Endothelial cell of umbilical vein (primary cell): ENCODE measurements at regions not wholly inside any gene's neighbourhood (a gene's known extent, or its start where the extent isn't known, plus 50 kb on each side); places are given as distances from the start of the nearest gene placed in this dataset.

ENCODE experiments used
- BruUV-seq: library from RNA; stranded (reverse); fragments of 400-500 nt; replicated peaks from 2 replicates; lab custom pipeline; 2021; lab: Mats Ljungman, UMichigan
- CTCF ChIA-PET: fragments of 300-600, 350-600 bp; sonication (Branson Sonifier 250); formaldehyde crosslinking; loops from one replicate; lab custom pipeline; 2021; ENCODE audit warnings: antibody characterized with exemption, inconsistent platforms; lab: Charles Lee
- POLR2A ChIA-PET: fragments of 300-600, 350-600 bp; sonication (Branson Sonifier 250); formaldehyde crosslinking; loops from one replicate; lab custom pipeline; 2021; ENCODE audit warnings: antibody characterized with exemption, inconsistent platforms; lab: Charles Lee
- DNase-seq: peaks from one replicate; pipeline ENCODE4 v3.0.0-alpha.2; 2011; ENCODE audit warnings: low read depth, low spot score
- FAIRE-seq: peaks from 2 replicates; lab custom pipeline; 2011; peaks lifted over from hg19 to GRCh38; lab: Jason Lieb, UNC
- H2AFZ ChIP-seq: 2 replicates; pipeline ENCODE4 v1.6.0; 2012; ENCODE audit warnings: low read depth, low read length, control low read depth, inconsistent platforms
- H3K27ac ChIP-seq: 2 replicates; pipeline ENCODE4 v1.5.1; 2011; ENCODE audit warnings: low read depth, mild to moderate bottlenecking, control low read depth, low read length, moderate library complexity; ENCODE audit not compliant: insufficient read depth
- H3K27me3 ChIP-seq, 2 experiments: 2 replicates each; pipeline versions ENCODE4 v1.6.0 to v1.6.1; 2011; ENCODE audit warnings: low read length in 2 of 2, mixed read lengths in 1 of 2; ENCODE audit not compliant: control insufficient read depth in 2 of 2, insufficient read depth in 2 of 2
- H3K36me3 ChIP-seq, 2 experiments: 2 replicates in 1 of 2; 3 replicates in 1 of 2; pipeline ENCODE4 v1.5.1; 2011; ENCODE audit warnings: low read length in 2 of 2, mild to moderate bottlenecking in 1 of 2, moderate library complexity in 1 of 2; ENCODE audit not compliant: control insufficient read depth in 2 of 2, insufficient read depth in 2 of 2; ENCODE audit errors: extremely low read depth in 1 of 2
- H3K4me1 ChIP-seq: 3 replicates; pipeline ENCODE4 v1.5.1; 2011; ENCODE audit warnings: mild to moderate bottlenecking, low read length; ENCODE audit not compliant: control insufficient read depth, insufficient read depth; ENCODE audit errors: extremely low read depth
- H3K4me2 ChIP-seq: 2 replicates; pipeline ENCODE4 v1.6.1; 2011; ENCODE audit warnings: low read length, control low read depth, mixed read lengths; ENCODE audit not compliant: insufficient read depth
- H3K4me3 ChIP-seq, 3 experiments: fragments of 200-600 bp in 1 of 3; sonication (generic), shearing (Covaris generic) in 1 of 3; replicated peaks in 1 of 3; 2 replicates each; pipeline ENCODE4 v1.5.1; 2011 to 2016; ENCODE audit warnings: control low read depth in 3 of 3, low read length in 3 of 3, mild to moderate bottlenecking in 2 of 3, inconsistent platforms in 1 of 3, low read depth in 1 of 3, moderate library complexity in 1 of 3; ENCODE audit not compliant: insufficient read depth in 1 of 3
- H3K79me2 ChIP-seq: 2 replicates; pipeline ENCODE4 v1.6.0; 2012; ENCODE audit warnings: low read length, inconsistent platforms; ENCODE audit not compliant: control insufficient read depth, insufficient read depth
- H3K9ac ChIP-seq: replicated peaks from 2 replicates; pipeline ENCODE3; 2011; ENCODE audit warnings: low read length, control low read depth; ENCODE audit not compliant: insufficient read depth; ENCODE audit errors: extremely low read depth
- H3K9me1 ChIP-seq: replicated peaks from 3 replicates; pipeline ENCODE4 v1.6.0; 2011; ENCODE audit warnings: mild to moderate bottlenecking, low read length; ENCODE audit not compliant: control insufficient read depth, insufficient read depth; ENCODE audit errors: extremely low read depth
- H3K9me3 ChIP-seq: replicated peaks from 2 replicates; pipeline ENCODE4 v1.5.1; 2012; ENCODE audit warnings: low read length, inconsistent platforms; ENCODE audit not compliant: control insufficient read depth, insufficient read depth
- H4K20me1 ChIP-seq: replicated peaks from 2 replicates; pipeline ENCODE3; 2011; ENCODE audit warnings: mild to moderate bottlenecking, low read length; ENCODE audit not compliant: control insufficient read depth, insufficient read depth; ENCODE audit errors: extremely low read depth
- CTCF ChIP-seq, 2 donors: IDR thresholded peaks; 1 replicate in 1 of 2; 2 replicates in 1 of 2; pipeline ENCODE4 v1.5.1; 2011; ENCODE audit warnings: low read length in 2 of 2, mild to moderate bottlenecking in 2 of 2, moderate library complexity in 2 of 2, control low read depth in 1 of 2, inconsistent platforms in 1 of 2, low read depth in 1 of 2; ENCODE audit not compliant: insufficient read depth in 1 of 2; ENCODE audit errors: extremely low read depth in 1 of 2
- EZH2 ChIP-seq: IDR thresholded peaks from 2 replicates; pipeline ENCODE4 v1.6.1; 2012; ENCODE audit warnings: borderline replicate concordance, low read depth, mild to moderate bottlenecking, moderate library complexity, low read length, inconsistent platforms; ENCODE audit not compliant: severe bottlenecking
- FOS ChIP-seq: IDR thresholded peaks from 2 replicates; pipeline ENCODE4 v1.6.1; 2011; ENCODE audit warnings: mild to moderate bottlenecking, low read length, moderate library complexity, borderline replicate concordance; ENCODE audit not compliant: insufficient read depth
- GATA2 ChIP-seq: IDR thresholded peaks from 2 replicates; pipeline ENCODE4 v1.7.0; 2011; ENCODE audit warnings: low read depth, mild to moderate bottlenecking, moderate library complexity, mixed read lengths, low read length; ENCODE audit not compliant: insufficient read length, insufficient read depth
- JUN ChIP-seq: IDR thresholded peaks from 2 replicates; pipeline ENCODE4 v1.6.1; 2011; ENCODE audit warnings: borderline replicate concordance, low read depth; ENCODE audit not compliant: insufficient read length, insufficient read depth
- MYC ChIP-seq: IDR thresholded peaks from one replicate; pipeline ENCODE4 v1.6.1; 2011; ENCODE audit warnings: mild to moderate bottlenecking, low read depth, low read length
- POLR2A ChIP-seq: IDR thresholded peaks from 2 replicates; pipeline ENCODE4 v1.6.1; 2012; ENCODE audit warnings: low read depth, mild to moderate bottlenecking, control low read depth, low read length
- POLR2AphosphoS5 ChIP-seq: IDR thresholded peaks from 2 replicates; pipeline ENCODE4 v1.6.1; 2012; ENCODE audit warnings: low read depth, mild to moderate bottlenecking, control low read depth, low read length, moderate library complexity; ENCODE audit not compliant: insufficient read depth
- dilution Hi-C: fragments of 300-500 bp; cut with MboI; formaldehyde crosslinking; loops from one replicate; pipeline ENCODE4 v1.15.0; 2019; ENCODE audit warnings: low sequenced_read_pairs; ENCODE audit not compliant: extremely low pct_ligation_motif_present
- intact Hi-C: fragments of 100-400 bp; cut with micrococcal nuclease; formaldehyde crosslinking; loops from one replicate; pipeline ENCODE4 v1.10.0; 2022
- TF ChIP-seq, protein P1 (sequence below): IDR thresholded peaks from 2 replicates; pipeline ENCODE4 v1.6.1; 2011; ENCODE audit not compliant: insufficient read depth, insufficient read length

- Histone ChIP-seq H3K36me3 (no peaks in the 10 kb centered on the region), H3K4me3 (no peak overlapping the region), H3K9ac (no peak overlapping the region), H3K4me1 (no peaks in the 10 kb centered on the region), H2AFZ (no peak overlapping the region), H3K9me1 (no peaks in the 10 kb centered on the region), H3K9me3 (no peaks in the 10 kb centered on the region), H3K4me2 (no peak overlapping the region), H3K27me3 (peaks cover 0 to 3% of the 10 kb centered on the region in 2 experiments), H3K79me2 (no peaks in the 10 kb centered on the region), H3K27ac (no peak overlapping the region), H4K20me1 (no peaks in the 10 kb centered on the region)
- no TSS peak for BruUV-seq
- DNase-seq (no peak), FAIRE-seq (no peak)
- no peak for TF ChIP-seq CTCF (IDR thresholded peaks at IDR 0.05; ENCODE audit: extremely low read depth in 1 of 2, insufficient read depth in 1 of 2, low read depth in 1 of 2, low read length in 2 of 2)
- no peak for TF ChIP-seq POLR2A
- TF ChIP-seq, protein P1, sequence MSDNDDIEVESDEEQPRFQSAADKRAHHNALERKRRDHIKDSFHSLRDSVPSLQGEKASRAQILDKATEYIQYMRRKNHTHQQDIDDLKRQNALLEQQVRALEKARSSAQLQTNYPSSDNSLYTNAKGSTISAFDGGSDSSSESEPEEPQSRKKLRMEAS: no peak
- no peak for TF ChIP-seq JUN
- no peak for TF ChIP-seq EZH2
- TF ChIP-seq FOS: no peak
- no peak for TF ChIP-seq POLR2AphosphoS5
- TF ChIP-seq MYC: no peak
- no peak for TF ChIP-seq GATA2
- intact Hi-C loops (no loop called here), dilution Hi-C loops (no loop called here)
- POLR2A ChIA-PET: no interaction called here
- CTCF ChIA-PET: no interaction called here
Measured at GRCh38 chr7:112594397-112594796, 113.6 kb downstream of the LSMEM1 start.
